ENCODE measurements at regions not wholly inside any gene's neighbourhood (a gene's known extent, or its start where the extent isn't known, plus 50 kb on each side); places are given as distances from the start of the nearest gene placed in this dataset.

- no peak for TF ChIP-seq TFDP2 (CRISPR knock-in tag; IDR thresholded peaks at IDR 0.05)
- TF ChIP-seq SMC3 (IDR thresholded peaks at IDR 0.05; ENCODE audit: low read length), result peak; percentile 84
- no peak for TF ChIP-seq MAF1 (CRISPR knock-in tag; IDR thresholded peaks at IDR 0.05; ENCODE audit: borderline replicate concordance)
- TF ChIP-seq ZNF646 (CRISPR knock-in tag; IDR thresholded peaks at IDR 0.05), result no peak
- no peak for TF ChIP-seq ZNF83 (CRISPR knock-in tag; IDR thresholded peaks at IDR 0.05; ENCODE audit: borderline replicate concordance)
- no peak for TF ChIP-seq JUN (CRISPR knock-in tag; IDR thresholded peaks at IDR 0.05)
- no peak for TF ChIP-seq ELF1 (CRISPR knock-in tag; IDR thresholded peaks at IDR 0.05)
- no peak for TF ChIP-seq EEA1 (CRISPR knock-in tag; IDR thresholded peaks at IDR 0.05; ENCODE audit: borderline replicate concordance)
- no peak for TF ChIP-seq ZNF3 (CRISPR knock-in tag; IDR thresholded peaks at IDR 0.05)
- TF ChIP-seq ZNF20 (CRISPR knock-in tag; IDR thresholded peaks at IDR 0.05), result no peak
- no peak for TF ChIP-seq HMGXB3 (CRISPR knock-in tag; IDR thresholded peaks at IDR 0.05; ENCODE audit: borderline replicate concordance)
- peak; percentile 91 for TF ChIP-seq STAG1 (CRISPR knock-in tag; IDR thresholded peaks at IDR 0.05)
- no peak for TF ChIP-seq AKAP8 (CRISPR knock-in tag; IDR thresholded peaks at IDR 0.05)
- no peak for TF ChIP-seq ZNF775 (CRISPR knock-in tag; IDR thresholded peaks at IDR 0.05; ENCODE audit: borderline replicate concordance)
- no peak for TF ChIP-seq KDM1A (CRISPR knock-in tag; IDR thresholded peaks at IDR 0.05)
- no peak for TF ChIP-seq PAX8 (CRISPR knock-in tag; IDR thresholded peaks at IDR 0.05; ENCODE audit: borderline replicate concordance)
- peak; percentile 34 for TF ChIP-seq XRCC5 (optimal IDR thresholded peaks at IDR 0.05; ENCODE audit: low read length)
- no peak for TF ChIP-seq SALL2 (CRISPR knock-in tag; IDR thresholded peaks at IDR 0.05)
- no peak for TF ChIP-seq TEAD3 (CRISPR knock-in tag; optimal IDR thresholded peaks at IDR 0.05; ENCODE audit: borderline replicate concordance)
- TF ChIP-seq ZNF207 (IDR thresholded peaks at IDR 0.05; ENCODE audit: borderline replicate concordance), result no peak
Measured at GRCh38 chr4:18593297-18594002, 571.9 kb upstream of the LCORL start (continued).

All from HepG2 (cell line).